ENCODE measurements at regions not wholly inside any gene's neighbourhood (a gene's known extent, or its start where the extent isn't known, plus 50 kb on each side); places are given as distances from the start of the nearest gene placed in this dataset.

- H3K4me3 ChIP-seq (ENCODE audit: control insufficient read depth, low read depth, low read length): no peak overlapping the region
- DNase-seq (ENCODE audit: low read depth): no peak
- TF ChIP-seq CTCF (IDR thresholded peaks at IDR 0.05; ENCODE audit: control insufficient read depth, insufficient read depth, low read depth, low read length, missing control alignments): no peak
These were observed 590.8 kb upstream of the FZD8 start for GRCh38 chr10:36232935-36233334.

GRCh38 chr10:36224431-36224985 is 582.4 kb upstream of the FZD8 start:
- H3K4me3 ChIP-seq (ENCODE audit: control insufficient read depth, low read depth, low read length): no peak overlapping the region
- TF ChIP-seq CTCF (IDR thresholded peaks at IDR 0.05; ENCODE audit: control insufficient read depth, insufficient read depth, low read depth, low read length, missing control alignments): no peak
- no peak for DNase-seq (ENCODE audit: low read depth)

GRCh38 chr10:36221101-36221500 is 579.0 kb upstream of the FZD8 start:
- TF ChIP-seq CTCF (IDR thresholded peaks at IDR 0.05; ENCODE audit: control insufficient read depth, insufficient read depth, low read depth, low read length, missing control alignments): no peak
- DNase-seq (ENCODE audit: low read depth): no peak

GRCh38 chr10:36220151-36220550 is 578.1 kb upstream of the FZD8 start:
- no peak overlapping the region for H3K4me3 ChIP-seq (ENCODE audit: control insufficient read depth, low read depth, low read length)
- TF ChIP-seq CTCF (IDR thresholded peaks at IDR 0.05; ENCODE audit: control insufficient read depth, insufficient read depth, low read depth, low read length, missing control alignments): no peak

More at GRCh38 chr10:36221101-36221500, 579.0 kb upstream of the FZD8 start:
- no peak overlapping the region for H3K4me3 ChIP-seq (ENCODE audit: control insufficient read depth, low read depth, low read length)

GRCh38 chr10:36211856-36212255 is 569.8 kb upstream of the FZD8 start:
- H3K4me3 ChIP-seq (ENCODE audit: control insufficient read depth, low read depth, low read length): no peak overlapping the region
- TF ChIP-seq CTCF (IDR thresholded peaks at IDR 0.05; ENCODE audit: control insufficient read depth, insufficient read depth, low read depth, low read length, missing control alignments): no peak
- DNase-seq (ENCODE audit: low read depth): no peak

More at GRCh38 chr10:36220151-36220550, 578.1 kb upstream of the FZD8 start:
- DNase-seq (ENCODE audit: low read depth): no peak

GRCh38 chr10:36209480-36209879 is 567.4 kb upstream of the FZD8 start:
- no peak for DNase-seq (ENCODE audit: low read depth)
- no peak overlapping the region for H3K4me3 ChIP-seq (ENCODE audit: control insufficient read depth, low read depth, low read length)
- TF ChIP-seq CTCF (IDR thresholded peaks at IDR 0.05; ENCODE audit: control insufficient read depth, insufficient read depth, low read depth, low read length, missing control alignments): no peak

GRCh38 chr10:36202881-36203280 is 560.8 kb upstream of the FZD8 start:
- DNase-seq (ENCODE audit: low read depth): no peak

More at GRCh38 chr10:36202881-36203280, 560.8 kb upstream of the FZD8 start:
- no peak for TF ChIP-seq CTCF (IDR thresholded peaks at IDR 0.05; ENCODE audit: control insufficient read depth, insufficient read depth, low read depth, low read length, missing control alignments)
- H3K4me3 ChIP-seq (ENCODE audit: control insufficient read depth, low read depth, low read length): no peak overlapping the region
